HG03575 (cell line): ENCODE measurements at regions not wholly inside any gene's neighbourhood (a gene's known extent, or its start where the extent isn't known, plus 50 kb on each side); places are given as distances from the start of the nearest gene placed in this dataset.
"Not testable (repeated sequence)": the region's sequence is repeated elsewhere in the genome, so short reads cannot be mapped to it uniquely, and the experiment has no call there.

Experiments used
- ATAC-seq: cut with Tn5 transposase; IDR thresholded peaks from one replicate; pipeline ENCODE4 v1.9.1; 2021; ENCODE audit not compliant: unreplicated experiment, insufficient number of reproducible peaks, low FRiP score; ENCODE audit errors: extremely low read depth

DNA sequence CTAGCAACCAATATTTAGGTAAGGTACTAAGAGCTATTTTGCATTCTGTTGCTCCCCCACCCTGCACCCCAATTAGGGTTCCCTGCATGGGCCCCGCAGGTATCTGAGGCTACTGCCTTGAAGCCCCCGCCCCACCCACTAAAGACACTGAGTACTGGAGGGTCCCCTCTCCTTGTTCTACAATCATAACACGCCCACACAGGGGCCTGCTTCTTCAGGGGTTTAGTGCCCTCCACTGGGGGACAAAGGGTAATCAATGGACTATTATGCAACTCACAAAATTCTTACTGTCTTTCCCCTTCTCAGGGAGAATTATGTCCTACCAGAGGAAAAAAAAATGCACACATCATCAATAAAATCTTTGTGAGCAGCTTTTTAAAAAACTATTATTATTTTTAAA is 113.1 kb downstream of the ATP6V0E2 start:
- not testable (repeated sequence) for ATAC-seq

DNA sequence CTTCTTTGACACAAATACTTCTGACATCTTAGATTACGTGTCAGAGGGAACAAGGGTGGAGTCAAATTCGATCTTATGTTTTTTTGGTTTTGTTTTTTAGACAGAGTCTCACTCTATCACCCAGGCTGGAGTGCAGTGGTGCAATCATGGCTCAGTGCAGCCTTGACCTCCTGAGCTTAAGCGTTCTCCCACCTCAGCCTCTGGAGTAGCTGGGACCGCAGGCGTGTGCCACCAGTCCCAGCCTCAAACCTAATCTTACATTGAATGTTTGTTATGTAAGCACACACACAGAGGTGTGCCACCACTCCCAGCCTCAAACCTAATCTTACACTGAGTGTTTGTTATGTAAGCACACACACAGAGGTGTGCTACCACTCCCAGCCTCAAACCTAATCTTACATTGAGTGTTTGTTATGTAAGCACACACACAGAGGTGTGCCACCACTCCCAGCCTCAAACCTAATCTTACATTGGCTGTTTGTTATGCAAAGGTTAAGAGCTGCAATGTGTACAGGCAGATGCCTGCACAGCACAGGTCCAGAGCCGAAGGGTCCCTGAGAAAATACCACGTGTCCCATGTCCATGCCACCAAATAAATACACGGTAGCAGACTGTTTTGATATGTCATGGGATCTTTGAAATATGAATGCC is 118.0 kb downstream of the ATP6V0E2 start:
- not testable (repeated sequence) for ATAC-seq

DNA sequence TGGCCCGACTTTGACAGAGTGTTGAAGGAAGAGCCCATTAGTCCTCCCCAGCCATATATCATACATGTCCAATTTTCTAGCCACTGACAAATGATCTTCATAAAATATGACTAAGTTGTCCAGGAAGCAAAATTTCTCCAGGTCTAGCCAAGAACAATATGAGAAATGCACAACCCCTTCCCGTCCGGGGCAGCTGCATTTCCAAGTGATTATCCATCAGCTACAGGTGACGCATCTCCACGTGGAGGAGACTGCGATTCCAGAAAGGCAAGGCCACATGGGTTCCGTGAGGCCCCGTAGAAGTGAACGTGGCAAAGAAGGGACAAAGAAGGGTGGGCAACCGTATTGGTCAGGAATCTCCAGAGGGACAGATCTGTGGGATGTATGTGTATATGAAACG is 118.6 kb downstream of the ATP6V0E2 start:
- ATAC-seq = not testable (repeated sequence)

DNA sequence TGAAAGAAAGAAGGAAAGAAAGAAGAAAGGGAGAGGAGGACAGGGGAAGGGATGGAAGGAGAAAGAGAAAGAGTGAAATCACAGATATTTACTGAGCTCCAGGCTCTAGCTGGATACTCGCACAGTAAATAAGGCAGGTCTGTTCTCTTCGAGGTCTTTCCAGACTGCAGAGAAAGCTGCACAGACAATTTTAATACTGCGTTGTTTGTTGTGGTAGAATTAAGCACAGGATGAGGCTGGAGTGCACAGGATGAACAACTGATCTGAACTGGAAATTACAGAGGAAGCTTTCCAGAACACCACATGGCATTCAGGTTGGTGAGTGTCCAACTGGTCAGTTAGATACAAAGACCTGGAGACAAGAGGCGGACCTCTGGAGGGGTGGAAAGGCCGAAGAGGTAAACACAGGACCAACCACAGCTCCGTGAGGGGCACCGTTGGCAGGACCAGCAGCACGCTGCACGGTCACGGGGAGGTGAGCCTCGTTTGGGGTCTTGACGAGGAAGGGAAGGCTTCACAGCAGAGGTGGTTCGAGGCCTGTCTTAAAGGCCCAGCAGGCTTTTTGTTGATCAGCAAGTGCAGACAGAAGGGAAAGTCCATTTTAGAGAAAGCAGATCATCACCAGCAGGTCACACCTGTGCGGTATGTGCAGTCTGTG is 121.7 kb downstream of the ATP6V0E2 start:
- ATAC-seq = not testable (repeated sequence)

DNA sequence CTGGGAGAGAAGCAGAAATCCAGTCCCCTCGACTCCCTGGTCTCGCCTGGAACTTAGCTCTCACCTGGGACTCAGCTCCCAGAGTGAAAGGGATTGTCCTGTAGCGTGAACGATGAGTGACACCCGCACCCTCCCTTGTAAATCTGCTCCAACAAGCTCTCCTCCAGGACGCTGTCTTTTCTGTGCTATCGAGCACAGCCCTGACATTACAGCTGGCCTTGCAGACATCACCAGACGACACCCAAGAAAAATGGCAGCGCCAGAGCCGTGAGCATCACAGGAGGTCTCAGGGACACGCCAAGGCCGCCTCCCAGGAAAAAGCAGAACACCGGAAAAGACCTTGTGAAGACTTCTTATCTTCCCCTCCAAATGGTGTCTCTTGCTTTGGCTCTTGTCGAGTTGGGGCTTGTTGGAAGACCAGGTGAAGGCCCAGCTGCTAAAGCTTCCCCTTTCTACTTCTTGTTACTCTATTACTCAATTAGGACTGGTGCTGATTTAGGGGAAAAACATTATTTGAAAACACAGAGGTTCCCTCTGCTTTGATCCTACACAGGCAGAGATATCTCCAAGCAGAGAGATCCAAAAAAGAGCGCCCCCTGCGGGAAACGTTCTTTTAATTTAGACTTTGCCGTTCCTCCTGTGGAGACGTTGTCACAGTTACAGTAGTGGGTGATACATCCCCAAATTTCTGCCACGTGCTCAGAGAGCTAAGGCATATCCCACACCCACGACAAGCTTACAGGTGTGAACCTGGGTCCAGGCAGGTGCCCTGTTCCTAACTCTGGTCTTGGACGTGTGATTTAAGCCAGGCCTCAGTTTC is 127.2 kb downstream of the ATP6V0E2 start:
- ATAC-seq = not testable (repeated sequence)

DNA sequence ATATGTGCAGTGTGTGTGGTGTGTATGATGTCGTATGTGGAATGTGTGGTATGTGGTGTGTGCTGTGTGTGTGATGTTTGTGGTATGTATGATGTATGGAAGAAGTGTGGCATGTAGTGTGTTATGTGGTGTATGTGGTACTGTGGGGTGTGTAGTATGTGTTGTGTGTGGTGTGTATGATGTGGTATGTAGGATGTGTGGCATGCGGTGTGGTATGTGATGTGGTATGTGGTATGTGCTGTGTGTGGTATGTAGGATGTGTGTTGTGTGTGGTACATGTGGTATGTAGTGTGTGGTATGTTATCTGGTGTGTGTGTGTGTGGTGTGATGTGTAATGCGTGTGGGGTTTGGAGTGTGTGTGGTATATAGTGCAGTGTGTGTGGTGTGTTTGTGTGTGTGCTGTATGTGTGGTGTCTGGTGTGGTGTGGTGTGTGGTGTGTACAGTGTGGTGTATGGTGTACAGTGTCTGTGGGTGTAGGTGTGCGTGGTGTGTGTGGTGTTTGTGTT is 129.6 kb downstream of the ATP6V0E2 start:
- no peak for ATAC-seq

DNA sequence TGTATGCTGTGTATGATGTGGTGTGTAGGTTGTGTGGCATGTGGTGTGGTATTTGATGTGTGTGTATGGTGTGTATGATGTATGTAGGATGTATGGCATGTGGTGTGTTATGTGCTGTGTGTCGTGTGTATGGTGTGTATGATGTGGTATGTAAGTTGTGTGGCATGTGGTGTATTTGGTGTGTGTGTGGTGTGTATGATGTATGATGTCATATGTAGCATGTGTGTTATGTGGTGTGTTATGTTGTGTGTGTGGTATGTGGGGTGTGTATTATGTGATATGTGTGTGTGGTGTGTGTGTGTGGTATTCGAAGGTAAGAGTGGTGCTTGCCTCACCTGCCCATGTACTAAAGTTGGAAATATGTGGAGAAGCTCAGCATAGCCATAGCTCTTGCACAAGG is 130.2 kb downstream of the ATP6V0E2 start:
- ATAC-seq = not testable (repeated sequence)

DNA sequence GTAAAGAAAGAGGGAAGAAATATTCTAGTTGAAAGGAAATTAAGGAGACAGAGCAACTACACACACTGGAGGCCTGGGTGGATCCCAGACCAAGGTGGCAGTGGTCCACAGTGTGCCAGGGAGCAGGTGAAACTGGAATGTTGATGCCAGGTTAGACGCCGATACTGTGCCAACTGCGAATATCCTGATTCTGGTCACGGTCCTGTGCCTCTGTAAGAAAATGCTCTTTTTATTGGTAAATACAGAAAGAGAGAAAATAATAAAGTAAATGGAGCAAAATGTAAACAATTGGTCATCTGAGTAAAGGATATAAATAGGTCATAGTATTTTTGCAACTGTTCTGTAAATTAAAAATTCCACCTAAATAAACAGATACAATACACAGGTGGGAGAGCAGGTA is 131.1 kb downstream of the ATP6V0E2 start:
- not testable (repeated sequence) for ATAC-seq

DNA sequence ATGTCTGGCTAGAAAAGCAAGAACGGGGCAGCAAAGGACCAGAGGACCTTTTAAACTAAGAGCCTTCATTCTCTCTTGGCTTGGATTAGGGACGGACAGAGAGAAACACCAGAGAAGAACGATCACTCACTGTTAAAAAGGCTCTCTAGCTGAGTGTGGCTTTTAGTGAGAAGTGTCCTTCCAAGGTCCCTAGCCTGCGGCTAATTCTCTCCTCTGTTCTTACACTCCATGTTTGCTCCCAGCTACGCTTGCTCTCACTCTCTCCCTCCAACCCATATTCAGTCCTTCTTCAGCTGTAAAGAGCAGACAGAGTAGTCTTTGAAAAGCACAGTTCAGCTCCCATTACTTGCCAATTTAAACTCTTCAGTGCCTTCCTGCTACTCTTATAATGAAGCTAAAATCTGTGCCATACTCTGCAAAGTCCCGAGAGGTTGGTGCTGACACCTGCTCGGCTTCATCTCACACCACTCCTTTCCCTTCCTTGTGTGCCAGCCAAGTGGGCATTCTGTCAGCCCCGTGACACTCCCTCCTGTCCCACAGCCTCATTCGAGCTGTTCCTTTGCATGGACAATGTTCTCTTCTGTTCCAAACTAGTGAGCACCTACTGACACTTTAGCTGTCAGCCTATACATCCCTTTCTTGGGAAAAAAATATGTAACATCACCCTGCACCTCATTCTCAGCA is 136.0 kb downstream of the ATP6V0E2 start:
- not testable (repeated sequence) for ATAC-seq

DNA sequence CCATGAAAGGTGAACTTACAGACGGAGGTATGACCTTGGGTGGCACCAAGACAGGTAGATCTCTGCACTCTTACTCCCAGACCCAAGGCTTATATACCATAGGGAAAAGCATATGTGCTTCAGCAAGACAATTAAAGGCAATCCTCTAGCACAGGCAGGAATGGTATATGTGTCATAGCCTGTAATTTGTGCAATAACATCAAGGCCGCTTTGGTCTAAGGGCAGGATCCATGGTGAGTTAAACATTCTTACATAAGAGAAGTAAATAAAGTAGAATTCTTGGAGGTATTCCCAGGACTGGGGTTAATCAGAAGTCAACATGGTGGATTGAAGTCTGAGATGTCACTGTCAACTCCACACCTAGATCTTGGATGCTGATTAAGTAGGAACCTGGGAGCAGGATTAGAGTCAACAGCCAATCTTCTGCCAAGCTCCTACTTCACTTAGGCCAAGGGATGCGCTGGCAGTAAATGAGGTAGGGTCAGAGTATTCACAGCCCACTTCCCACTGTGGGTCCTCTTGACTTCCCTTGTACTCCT is 143.0 kb downstream of the ATP6V0E2 start:
- ATAC-seq = not testable (repeated sequence)

DNA sequence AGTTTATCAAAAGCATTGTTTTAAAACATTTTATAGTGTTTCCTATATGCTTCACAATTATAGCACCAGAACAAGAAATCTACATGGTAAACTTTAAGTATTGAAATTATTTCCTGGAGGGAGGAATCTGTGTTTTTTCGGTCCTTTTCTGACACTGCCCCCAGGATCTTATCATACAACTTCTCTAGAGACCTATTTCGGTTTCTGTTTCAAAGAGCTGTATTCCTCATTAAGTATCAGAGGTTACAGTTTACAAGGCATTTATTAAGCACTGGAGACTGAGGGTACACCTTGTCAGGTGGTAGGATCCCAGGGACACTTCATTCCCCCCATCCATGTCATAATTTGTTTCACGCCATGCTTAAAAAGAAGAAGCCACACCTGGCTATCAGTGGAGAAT is 146.4 kb downstream of the ATP6V0E2 start:
- not testable (repeated sequence) for ATAC-seq

DNA sequence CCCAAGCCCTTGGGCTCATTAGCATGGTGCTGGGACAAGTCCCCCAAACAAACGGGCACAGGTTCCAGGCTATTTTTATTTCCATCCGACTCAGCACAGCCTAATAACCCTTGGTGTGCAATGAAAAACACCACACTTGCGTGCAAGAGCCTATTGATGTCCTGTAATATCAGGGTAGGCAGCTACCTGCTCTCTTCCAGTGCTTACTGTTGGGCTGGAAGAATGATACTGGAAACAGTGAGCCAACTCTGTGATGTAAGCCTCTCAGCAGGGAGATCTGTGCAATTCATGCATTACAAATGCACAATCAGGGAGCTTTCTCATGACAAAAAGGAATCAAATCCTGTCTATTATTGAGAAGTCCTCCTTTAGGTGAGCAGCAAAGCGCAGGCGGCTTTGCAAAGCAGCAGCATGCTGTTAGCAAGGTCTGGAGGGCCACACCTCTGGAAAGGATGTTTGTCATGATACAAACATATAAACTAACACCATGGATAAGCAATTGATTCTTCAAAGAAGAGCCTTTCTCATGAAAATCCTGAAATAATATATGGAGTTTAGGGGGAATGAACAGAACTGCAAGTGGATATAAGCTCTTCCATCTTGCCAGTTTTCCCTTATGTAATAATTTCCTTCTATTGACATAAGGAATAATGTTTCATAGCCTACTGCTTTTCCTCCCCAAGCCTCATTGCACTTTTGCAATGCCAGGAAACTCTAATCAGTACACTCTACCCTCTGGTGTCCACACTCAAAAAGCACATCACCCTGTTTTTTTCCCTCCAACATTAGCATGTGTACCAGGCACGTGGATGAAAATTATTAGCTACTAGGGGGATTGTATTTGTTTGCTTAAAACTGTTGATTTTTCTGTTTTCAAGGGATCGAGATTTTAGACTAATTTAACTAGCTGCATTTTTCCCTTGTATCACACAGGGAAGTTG is 151.1 kb downstream of the ATP6V0E2 start:
- not testable (repeated sequence) for ATAC-seq

DNA sequence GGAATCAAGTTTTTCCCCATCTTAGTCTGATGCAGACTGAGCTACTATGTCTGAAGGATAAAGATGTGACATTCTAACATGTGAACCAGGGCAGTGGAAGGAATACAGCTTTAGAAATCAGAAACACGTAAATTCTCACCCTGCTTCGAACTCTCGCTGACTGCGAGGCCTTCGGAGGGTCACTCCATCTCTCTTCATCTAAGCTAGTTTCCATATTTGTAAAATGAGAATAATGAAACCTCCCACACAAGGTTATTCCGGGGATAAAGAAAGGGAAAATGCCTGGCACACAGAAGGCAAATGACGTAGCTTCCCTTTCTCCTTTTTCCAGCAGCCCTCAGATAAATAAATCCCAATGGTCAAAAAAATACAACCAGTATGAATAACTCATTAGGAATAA is 152.0 kb downstream of the ATP6V0E2 start:
- not testable (repeated sequence) for ATAC-seq

DNA sequence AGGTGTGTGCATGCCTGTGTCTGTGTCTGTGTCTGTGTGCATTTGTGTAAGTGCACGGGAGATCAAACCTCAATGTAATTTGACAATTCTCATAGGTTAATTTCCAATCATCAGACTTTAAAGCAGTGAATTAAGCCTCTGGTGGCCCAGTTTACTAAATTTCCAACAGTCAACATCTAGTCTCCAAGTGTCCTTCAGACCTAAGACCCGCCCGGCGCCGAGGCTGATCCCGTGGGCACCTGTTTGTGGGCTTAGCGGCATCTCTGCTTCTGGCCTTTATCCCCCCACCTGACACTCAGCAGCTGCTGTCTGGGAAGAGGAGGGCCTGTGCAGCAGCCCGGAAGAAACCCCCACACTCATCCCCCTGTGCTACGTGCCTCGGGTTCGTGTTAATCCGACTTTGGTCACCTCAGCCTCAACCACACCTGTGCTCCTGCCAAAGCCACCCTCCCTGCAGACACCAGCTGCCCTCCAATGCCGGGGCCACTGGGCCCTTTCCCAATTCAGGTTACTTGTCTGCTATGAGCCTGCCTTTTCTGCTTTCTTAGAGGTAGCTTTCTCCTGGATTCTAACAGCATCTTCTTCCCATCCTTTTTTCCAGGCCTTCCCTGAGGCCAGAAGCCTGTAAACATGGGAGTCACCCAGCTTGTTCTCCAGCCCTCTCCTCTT is 154.7 kb downstream of the ATP6V0E2 start:
- ATAC-seq = not testable (repeated sequence)

DNA sequence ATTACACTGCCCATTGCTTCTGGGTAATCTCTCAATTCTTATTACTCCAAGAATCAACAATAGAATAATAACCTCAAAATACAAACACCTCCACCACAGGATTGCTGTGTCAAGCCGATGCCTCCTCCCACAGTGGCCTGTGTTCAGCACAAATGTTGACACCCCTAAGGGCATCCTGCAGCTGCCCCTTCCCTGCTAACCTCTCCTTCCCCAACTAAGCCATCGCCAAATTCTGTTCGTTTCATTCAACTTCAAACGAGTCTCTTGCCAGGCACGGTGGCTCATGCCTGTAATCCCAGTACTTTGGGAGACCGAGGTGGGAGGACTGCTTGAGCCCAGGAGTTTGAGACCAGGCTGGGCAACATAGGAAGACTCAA is 155.2 kb downstream of the ATP6V0E2 start:
- not testable (repeated sequence) for ATAC-seq

DNA sequence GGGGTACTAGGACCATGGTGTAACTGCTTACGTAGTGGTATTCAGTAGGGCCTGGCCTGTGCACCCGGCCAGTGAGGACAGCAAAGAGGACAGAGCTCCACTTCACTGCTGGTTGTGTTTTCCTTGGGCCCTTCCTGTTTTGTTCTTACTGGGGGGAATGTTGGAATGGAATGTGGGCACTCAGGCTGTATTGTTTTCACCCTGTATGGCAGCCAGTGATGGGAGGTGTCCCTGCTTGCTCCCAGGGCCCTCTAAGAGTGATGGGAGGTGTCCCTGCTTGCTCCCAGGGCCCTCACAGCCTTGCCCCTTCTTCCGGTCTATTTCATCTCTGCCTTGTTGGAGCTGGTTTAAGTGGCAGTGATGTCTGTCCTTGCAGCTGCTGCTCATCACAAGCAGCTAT is 158.0 kb downstream of the ATP6V0E2 start:
- ATAC-seq = not testable (repeated sequence)

DNA sequence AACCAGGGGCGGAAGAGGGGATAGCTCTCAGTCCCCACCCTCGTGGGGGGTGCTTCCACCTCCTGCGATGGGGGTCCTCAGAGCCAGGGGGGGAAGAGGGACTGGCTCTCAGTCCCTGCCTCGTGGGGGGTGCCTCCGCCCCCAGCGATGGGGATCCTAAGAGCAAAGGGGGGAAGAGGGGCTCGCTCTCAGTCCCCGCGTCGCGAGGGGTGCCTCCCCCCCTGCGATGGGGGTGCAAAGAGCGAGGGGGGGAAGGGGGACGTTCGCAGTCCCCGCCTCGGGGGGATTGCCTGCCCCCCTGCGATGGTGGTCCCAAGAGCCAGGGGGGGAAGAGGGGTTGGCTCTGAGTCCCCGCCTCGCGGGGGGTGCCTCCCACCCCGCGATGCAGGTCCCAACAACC is 159.9 kb downstream of the ATP6V0E2 start:
- ATAC-seq = not testable (repeated sequence)
